ENCODE measurements at regions not wholly inside any gene's neighbourhood (a gene's known extent, or its start where the extent isn't known, plus 50 kb on each side); places are given as distances from the start of the nearest gene placed in this dataset.
"Not testable (repeated sequence)": the region's sequence is repeated elsewhere in the genome, so short reads cannot be mapped to it uniquely, and the experiment has no call there.

DNA sequence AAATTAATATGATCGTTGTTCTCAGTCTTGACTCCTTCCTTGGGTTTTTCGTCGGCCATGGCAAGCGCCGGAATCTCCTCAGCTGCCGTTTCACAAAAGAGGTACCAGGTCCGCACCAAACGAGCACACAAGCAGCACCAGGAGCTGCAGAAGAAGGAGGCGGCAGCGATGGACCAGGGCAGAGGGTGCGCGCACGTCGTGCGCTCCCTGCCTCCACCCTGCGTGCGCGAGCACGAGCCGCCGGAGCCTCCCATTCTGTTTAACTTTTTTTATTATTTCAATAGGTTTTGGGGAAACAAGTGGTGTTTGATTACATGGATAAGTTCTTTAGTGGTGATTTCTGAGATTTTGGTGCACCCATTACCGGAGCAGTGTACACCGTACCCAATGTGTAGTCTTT is 158.2 kb downstream of the PLS3 start:
- no peak for DNase-seq (ENCODE audit: low read depth in 1 of 2, low spot score in 1 of 2)

GRCh38 chrX:115722724-115723433 is 161.9 kb downstream of the PLS3 start:
- H3K4me3 ChIP-seq (replicated peaks; ENCODE audit: insufficient read depth, low read length); H3K27me3 ChIP-seq (ENCODE audit: insufficient read depth, poor library complexity, severe bottlenecking); H3K27ac ChIP-seq (replicated peaks); DNase-seq (ENCODE audit: low read depth in 1 of 2, low spot score in 1 of 2): not testable (repeated sequence)

More for the DNA sequence above, 158.2 kb downstream of the PLS3 start:
- Histone ChIP-seq H3K27ac (replicated peaks) (no peak overlapping the region), H3K4me3 (replicated peaks; ENCODE audit: insufficient read depth, low read length) (no peak overlapping the region), H3K27me3 (ENCODE audit: insufficient read depth, poor library complexity, severe bottlenecking) (no peaks in the 10 kb centered on the region)
- TF ChIP-seq REST (IDR thresholded peaks at IDR 0.05; ENCODE audit: insufficient replicate concordance, low read depth) (no peak), SPI1 (IDR thresholded peaks at IDR 0.05; ENCODE audit: borderline replicate concordance, low read depth) (no peak), POLR2AphosphoS5 (IDR thresholded peaks at IDR 0.05; ENCODE audit: low read depth) (no peak), GABPA (IDR thresholded peaks at IDR 0.05; ENCODE audit: low read depth) (no peak)
- TF ChIP-seq, protein P1, sequence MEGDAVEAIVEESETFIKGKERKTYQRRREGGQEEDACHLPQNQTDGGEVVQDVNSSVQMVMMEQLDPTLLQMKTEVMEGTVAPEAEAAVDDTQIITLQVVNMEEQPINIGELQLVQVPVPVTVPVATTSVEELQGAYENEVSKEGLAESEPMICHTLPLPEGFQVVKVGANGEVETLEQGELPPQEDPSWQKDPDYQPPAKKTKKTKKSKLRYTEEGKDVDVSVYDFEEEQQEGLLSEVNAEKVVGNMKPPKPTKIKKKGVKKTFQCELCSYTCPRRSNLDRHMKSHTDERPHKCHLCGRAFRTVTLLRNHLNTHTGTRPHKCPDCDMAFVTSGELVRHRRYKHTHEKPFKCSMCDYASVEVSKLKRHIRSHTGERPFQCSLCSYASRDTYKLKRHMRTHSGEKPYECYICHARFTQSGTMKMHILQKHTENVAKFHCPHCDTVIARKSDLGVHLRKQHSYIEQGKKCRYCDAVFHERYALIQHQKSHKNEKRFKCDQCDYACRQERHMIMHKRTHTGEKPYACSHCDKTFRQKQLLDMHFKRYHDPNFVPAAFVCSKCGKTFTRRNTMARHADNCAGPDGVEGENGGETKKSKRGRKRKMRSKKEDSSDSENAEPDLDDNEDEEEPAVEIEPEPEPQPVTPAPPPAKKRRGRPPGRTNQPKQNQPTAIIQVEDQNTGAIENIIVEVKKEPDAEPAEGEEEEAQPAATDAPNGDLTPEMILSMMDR (IDR thresholded peaks at IDR 0.05; ENCODE audit: insufficient read depth, low read length) = no peak

GRCh38 chrX:115725370-115725769 is 164.4 kb downstream of the PLS3 start:
- H3K27ac ChIP-seq (replicated peaks); H3K27me3 ChIP-seq (ENCODE audit: insufficient read depth, poor library complexity, severe bottlenecking); H3K4me3 ChIP-seq (replicated peaks; ENCODE audit: insufficient read depth, low read length); DNase-seq (ENCODE audit: low read depth in 1 of 2, low spot score in 1 of 2): not testable (repeated sequence)

- not testable (repeated sequence) for H3K27me3 ChIP-seq (ENCODE audit: insufficient read depth, poor library complexity, severe bottlenecking); H3K4me3 ChIP-seq (replicated peaks; ENCODE audit: insufficient read depth, low read length); H3K27ac ChIP-seq (replicated peaks); DNase-seq (ENCODE audit: low read depth in 1 of 2, low spot score in 1 of 2)
Measured at GRCh38 chrX:115727792-115728732, 167.1 kb downstream of the PLS3 start.

- not testable (repeated sequence) for DNase-seq (ENCODE audit: low read depth in 1 of 2, low spot score in 1 of 2); H3K4me3 ChIP-seq (replicated peaks; ENCODE audit: insufficient read depth, low read length); H3K27me3 ChIP-seq (ENCODE audit: insufficient read depth, poor library complexity, severe bottlenecking)
- H3K27ac ChIP-seq (replicated peaks) = peak overlapping the region; percentile 79
Measured at GRCh38 chrX:115732530-115732929, 171.6 kb downstream of the PLS3 start.

- H3K27me3 ChIP-seq (ENCODE audit: insufficient read depth, poor library complexity, severe bottlenecking); DNase-seq (ENCODE audit: low read depth in 1 of 2, low spot score in 1 of 2); H3K27ac ChIP-seq (replicated peaks); H3K4me3 ChIP-seq (replicated peaks; ENCODE audit: insufficient read depth, low read length): not testable (repeated sequence)
Measured at GRCh38 chrX:115735269-115735668, 174.3 kb downstream of the PLS3 start.
